ENCODE measurements at regions not wholly inside any gene's neighbourhood (a gene's known extent, or its start where the extent isn't known, plus 50 kb on each side); places are given as distances from the start of the nearest gene placed in this dataset.

GRCh38 chr1:239888639-239889038 lies 203.0 kb upstream of the FMN2 start:
- Histone ChIP-seq H3K4me1 (ENCODE audit: low read depth) (no peaks in the 10 kb centered on the region), H3K36me3 (ENCODE audit: low read depth) (no peaks in the 10 kb centered on the region), H3K4me3 (no peak overlapping the region), H3K9me3 (no peaks in the 10 kb centered on the region)
- no peak for DNase-seq
- TF ChIP-seq CTCF (IDR thresholded peaks at IDR 0.05): no peak
- no peak for ATAC-seq
- intact Hi-C loops (cut with DNase I, micrococcal nuclease): no loop called here

- DNase-seq: no peak
- ATAC-seq: no peak
Observed at GRCh38 chr1:239891621-239892358, 199.9 kb upstream of the FMN2 start.

GRCh38 chr1:239892602-239893001 lies 199.1 kb upstream of the FMN2 start:
- TF ChIP-seq CTCF (IDR thresholded peaks at IDR 0.05): no peak
- Histone ChIP-seq H3K9me3 (no peaks in the 10 kb centered on the region), H3K4me1 (ENCODE audit: low read depth) (no peaks in the 10 kb centered on the region), H3K36me3 (ENCODE audit: low read depth) (no peaks in the 10 kb centered on the region), H3K4me3 (no peak overlapping the region)
- intact Hi-C loops (cut with DNase I, micrococcal nuclease): no loop called here
- ATAC-seq (no peak), DNase-seq (no peak)

More at GRCh38 chr1:239891621-239892358, 199.9 kb upstream of the FMN2 start:
- no peak for TF ChIP-seq CTCF (IDR thresholded peaks at IDR 0.05)
- Histone ChIP-seq H3K9me3 (no peaks in the 10 kb centered on the region), H3K4me3 (no peak overlapping the region), H3K4me1 (ENCODE audit: low read depth) (no peaks in the 10 kb centered on the region), H3K36me3 (ENCODE audit: low read depth) (no peaks in the 10 kb centered on the region)
- intact Hi-C loops (cut with DNase I, micrococcal nuclease): no loop called here

- DNase-seq: no peak
- Histone ChIP-seq H3K9me3 (no peaks in the 10 kb centered on the region), H3K4me1 (ENCODE audit: low read depth) (no peaks in the 10 kb centered on the region), H3K36me3 (ENCODE audit: low read depth) (no peaks in the 10 kb centered on the region), H3K4me3 (no peak overlapping the region)
- intact Hi-C loops (cut with DNase I, micrococcal nuclease): no loop called here
- TF ChIP-seq CTCF (IDR thresholded peaks at IDR 0.05): no peak
- ATAC-seq: no peak
Observed at GRCh38 chr1:239893127-239893731, 198.5 kb upstream of the FMN2 start.

- intact Hi-C loops (cut with DNase I, micrococcal nuclease): no loop called here
- Histone ChIP-seq H3K36me3 (ENCODE audit: low read depth) (no peaks in the 10 kb centered on the region), H3K4me3 (no peak overlapping the region), H3K4me1 (ENCODE audit: low read depth) (no peaks in the 10 kb centered on the region), H3K9me3 (no peaks in the 10 kb centered on the region)
- TF ChIP-seq CTCF (IDR thresholded peaks at IDR 0.05): no peak
- no peak for ATAC-seq
- no peak for DNase-seq
Observed at GRCh38 chr1:239896569-239896968, 195.1 kb upstream of the FMN2 start.
